ENCODE measurements at regions not wholly inside any gene's neighbourhood (a gene's known extent, or its start where the extent isn't known, plus 50 kb on each side); places are given as distances from the start of the nearest gene placed in this dataset.

DNA sequence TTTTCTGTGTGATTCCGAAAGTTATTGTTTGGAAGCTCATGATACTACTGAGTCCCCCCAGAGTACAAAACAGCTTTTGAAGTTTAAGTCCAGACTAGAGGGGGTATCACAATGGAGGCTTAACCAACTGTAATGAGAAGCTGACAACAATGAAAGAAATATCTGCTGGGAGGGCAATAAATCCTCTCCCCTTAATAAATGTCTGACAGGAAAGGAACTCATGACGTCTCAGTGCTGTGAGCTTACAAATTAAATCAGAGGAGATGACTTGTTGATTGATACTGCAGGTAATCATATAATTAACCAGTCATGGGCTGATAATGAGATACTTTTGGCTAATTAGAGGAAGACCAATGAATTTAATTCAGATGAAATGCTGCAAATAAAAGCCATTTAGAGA is 102.6 kb upstream of the WDR11 start:
- H2BK120ac ChIP-seq (ENCODE audit: low read depth, low read length) = no peak overlapping the region
- no peak overlapping the region for H3K4ac ChIP-seq (ENCODE audit: low read length)
- no peak overlapping the region for H2BK12ac ChIP-seq (ENCODE audit: low read length)
- no peak overlapping the region for H4K8ac ChIP-seq (ENCODE audit: low read depth, low read length)
- no peak overlapping the region for H2BK15ac ChIP-seq (ENCODE audit: low read length)
- no peaks in the 10 kb centered on the region for H3K79me1 ChIP-seq (ENCODE audit: low read depth, low read length)
- no peaks in the 10 kb centered on the region for H3K36me3 ChIP-seq (replicated peaks in 1 of 2; ENCODE audit: control insufficient read depth in 2 of 2, insufficient read depth in 2 of 2, low read length in 2 of 2)
- no peak overlapping the region for H2AFZ ChIP-seq (ENCODE audit: low read length)
- H3K27me3 ChIP-seq (ENCODE audit: control insufficient read depth in 3 of 3, insufficient read depth in 3 of 3, low read depth in 1 of 3, low read length in 3 of 3) = peaks cover 0 to 13% (median 0%) of the 10 kb centered on the region in 3 experiments
- H4K91ac ChIP-seq (ENCODE audit: low read depth, low read length, poor library complexity) = no peak overlapping the region
- no peak for DNase-seq (ENCODE audit: low spot score)
- no peak overlapping the region for H2AK5ac ChIP-seq (ENCODE audit: low read depth, low read length)
- no peak overlapping the region for H3K14ac ChIP-seq (ENCODE audit: low read length)
- WGBS, 2 donors (ENCODE audit: extremely low coverage in 2 of 2, insufficient read length in 2 of 2, insufficient replicate concordance in 1 of 2) = no CpG with 5 or more reads among the region's 2 CpGs
- no peaks in the 10 kb centered on the region for H3K9me3 ChIP-seq (replicated peaks in 1 of 2; ENCODE audit: control insufficient read depth in 2 of 2, insufficient read depth in 1 of 2, low read depth in 1 of 2, low read length in 2 of 2)
- H3K4me1 ChIP-seq (ENCODE audit: control insufficient read depth in 2 of 2, insufficient read depth in 1 of 2, low read depth in 1 of 2, low read length in 2 of 2) = no peaks in the 10 kb centered on the region
- H2BK5ac ChIP-seq (ENCODE audit: low read length) = no peak overlapping the region
- H3K4me2 ChIP-seq (ENCODE audit: insufficient read depth, low read length, poor library complexity, severe bottlenecking) = no peak overlapping the region
- no peak overlapping the region for H3K18ac ChIP-seq (ENCODE audit: low read length)
- H3K23ac ChIP-seq (ENCODE audit: low read depth, low read length, poor library complexity) = no peak overlapping the region
- H3K4me3 ChIP-seq (ENCODE audit: low read length in 2 of 2) = no peak overlapping the region
- no peak overlapping the region for H3K27ac ChIP-seq (replicated peaks; ENCODE audit: low read length)
- no peak overlapping the region for H3K9ac ChIP-seq (ENCODE audit: low read depth, low read length, poor library complexity)

DNA sequence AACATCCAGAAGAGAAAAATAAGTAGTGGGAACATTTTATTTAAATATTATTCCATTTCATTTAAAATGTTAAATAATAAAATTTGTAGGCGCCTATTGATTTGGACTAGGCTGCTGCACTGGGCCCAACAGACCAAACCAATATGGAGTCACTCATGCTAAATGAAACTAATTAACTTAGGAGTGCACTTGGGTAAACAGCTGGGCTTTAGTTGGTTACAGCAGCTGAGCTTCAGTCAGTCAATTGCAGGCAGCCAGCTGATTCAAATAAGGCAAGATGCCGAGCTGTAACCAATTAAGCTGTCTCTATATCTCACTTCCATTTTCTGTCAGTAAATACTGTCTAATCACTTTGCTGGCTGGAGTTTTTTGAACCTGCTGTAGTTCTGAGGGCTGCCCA is 102.1 kb upstream of the WDR11 start:
- no peak overlapping the region for H3K4me3 ChIP-seq (ENCODE audit: low read length in 2 of 2)
- H3K36me3 ChIP-seq (replicated peaks in 1 of 2; ENCODE audit: control insufficient read depth in 2 of 2, insufficient read depth in 2 of 2, low read length in 2 of 2) = no peaks in the 10 kb centered on the region
- peaks cover 0 to 10% (median 0%) of the 10 kb centered on the region in 3 experiments for H3K27me3 ChIP-seq (ENCODE audit: control insufficient read depth in 3 of 3, insufficient read depth in 3 of 3, low read depth in 1 of 3, low read length in 3 of 3)
- no peaks in the 10 kb centered on the region for H3K4me1 ChIP-seq (ENCODE audit: control insufficient read depth in 2 of 2, insufficient read depth in 1 of 2, low read depth in 1 of 2, low read length in 2 of 2)
- whole genome bisulfite sequencing, 2 donors (ENCODE audit: extremely low coverage in 2 of 2, insufficient read length in 2 of 2, insufficient replicate concordance in 1 of 2) = no CpG with 5 or more reads among the region's 2 CpGs
- H3K79me1 ChIP-seq (ENCODE audit: low read depth, low read length) = no peaks in the 10 kb centered on the region
- no peak overlapping the region for H2BK5ac ChIP-seq (ENCODE audit: low read length)
- no peak overlapping the region for H2AFZ ChIP-seq (ENCODE audit: low read length)
- H3K9ac ChIP-seq (ENCODE audit: low read depth, low read length, poor library complexity) = no peak overlapping the region
- no peak overlapping the region for H4K8ac ChIP-seq (ENCODE audit: low read depth, low read length)
- H3K9me3 ChIP-seq (replicated peaks in 1 of 2; ENCODE audit: control insufficient read depth in 2 of 2, insufficient read depth in 1 of 2, low read depth in 1 of 2, low read length in 2 of 2) = no peaks in the 10 kb centered on the region
- H3K27ac ChIP-seq (replicated peaks; ENCODE audit: low read length) = no peak overlapping the region
- no peak overlapping the region for H3K4ac ChIP-seq (ENCODE audit: low read length)
- H2BK12ac ChIP-seq (ENCODE audit: low read length) = no peak overlapping the region
- no peak overlapping the region for H2BK15ac ChIP-seq (ENCODE audit: low read length)
- H4K91ac ChIP-seq (ENCODE audit: low read depth, low read length, poor library complexity) = no peak overlapping the region
- DNase-seq (ENCODE audit: low spot score) = no peak
- no peak overlapping the region for H3K23ac ChIP-seq (ENCODE audit: low read depth, low read length, poor library complexity)
- H3K14ac ChIP-seq (ENCODE audit: low read length) = no peak overlapping the region
- H2AK5ac ChIP-seq (ENCODE audit: low read depth, low read length) = no peak overlapping the region
- no peak overlapping the region for H3K18ac ChIP-seq (ENCODE audit: low read length)
- H2BK120ac ChIP-seq (ENCODE audit: low read depth, low read length) = no peak overlapping the region
- no peak overlapping the region for H3K4me2 ChIP-seq (ENCODE audit: insufficient read depth, low read length, poor library complexity, severe bottlenecking)

DNA sequence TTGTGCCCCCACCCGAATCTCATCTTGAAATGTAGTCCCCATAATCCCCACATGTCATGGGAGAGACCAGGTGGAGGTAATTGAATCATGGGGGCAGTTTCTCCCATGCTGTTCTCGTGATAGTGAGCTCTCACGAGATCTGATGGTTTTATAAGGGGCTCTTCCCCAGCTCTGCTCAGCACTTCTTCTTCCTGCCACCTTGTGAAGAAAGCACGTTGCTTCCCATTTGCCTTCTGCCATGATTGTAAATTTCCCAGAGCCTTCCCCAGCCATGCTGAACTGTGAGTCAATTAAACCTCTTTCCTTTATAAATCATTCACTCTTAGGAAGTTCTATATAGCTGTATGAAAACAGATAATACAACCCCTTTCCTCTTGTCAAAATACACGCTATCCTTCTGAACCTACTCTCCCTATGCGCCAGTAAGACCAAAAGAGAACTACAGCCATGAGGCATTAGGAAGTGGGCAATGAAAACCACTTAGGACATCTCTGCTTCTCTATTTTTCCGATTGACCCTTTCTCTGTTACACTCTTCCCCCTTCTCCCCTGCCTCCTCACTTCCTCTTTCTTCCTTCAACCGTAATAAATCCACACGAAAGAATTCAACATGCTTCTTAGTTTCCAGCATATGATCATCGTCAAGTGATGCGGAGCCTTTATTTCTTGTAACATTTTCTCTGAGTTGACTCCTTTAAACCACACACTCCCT is 101.2 kb upstream of the WDR11 start:
- WGBS, 2 donors (ENCODE audit: extremely low coverage in 2 of 2, insufficient read length in 2 of 2, insufficient replicate concordance in 1 of 2) = 100% methylated on average over 2 of the region's 11 CpGs; no CpG with 5 or more reads in 1 of the 2 donors
- H4K91ac ChIP-seq (ENCODE audit: low read depth, low read length, poor library complexity) = no peak overlapping the region
- no peak overlapping the region for H2BK120ac ChIP-seq (ENCODE audit: low read depth, low read length)
- H3K9ac ChIP-seq (ENCODE audit: low read depth, low read length, poor library complexity) = no peak overlapping the region
- H2BK5ac ChIP-seq (ENCODE audit: low read length) = no peak overlapping the region
- peaks cover 0 to 10% (median 0%) of the 10 kb centered on the region in 3 experiments for H3K27me3 ChIP-seq (ENCODE audit: control insufficient read depth in 3 of 3, insufficient read depth in 3 of 3, low read depth in 1 of 3, low read length in 3 of 3)
- H2AK5ac ChIP-seq (ENCODE audit: low read depth, low read length) = no peak overlapping the region
- DNase-seq (ENCODE audit: low spot score) = no peak
- no peak overlapping the region for H3K18ac ChIP-seq (ENCODE audit: low read length)
- no peaks in the 10 kb centered on the region for H3K9me3 ChIP-seq (replicated peaks in 1 of 2; ENCODE audit: control insufficient read depth in 2 of 2, insufficient read depth in 1 of 2, low read depth in 1 of 2, low read length in 2 of 2)
- H3K23ac ChIP-seq (ENCODE audit: low read depth, low read length, poor library complexity) = no peak overlapping the region
- H3K4me3 ChIP-seq (ENCODE audit: low read length in 2 of 2) = no peak overlapping the region
- H3K14ac ChIP-seq (ENCODE audit: low read length) = no peak overlapping the region
- no peak overlapping the region for H2BK12ac ChIP-seq (ENCODE audit: low read length)
- H3K36me3 ChIP-seq (replicated peaks in 1 of 2; ENCODE audit: control insufficient read depth in 2 of 2, insufficient read depth in 2 of 2, low read length in 2 of 2) = no peaks in the 10 kb centered on the region
- no peak overlapping the region for H2BK15ac ChIP-seq (ENCODE audit: low read length)
- no peak overlapping the region for H3K4me2 ChIP-seq (ENCODE audit: insufficient read depth, low read length, poor library complexity, severe bottlenecking)
- H2AFZ ChIP-seq (ENCODE audit: low read length) = no peak overlapping the region
- H3K27ac ChIP-seq (replicated peaks; ENCODE audit: low read length) = no peak overlapping the region
- H3K79me1 ChIP-seq (ENCODE audit: low read depth, low read length) = no peaks in the 10 kb centered on the region
- H3K4me1 ChIP-seq (ENCODE audit: control insufficient read depth in 2 of 2, insufficient read depth in 1 of 2, low read depth in 1 of 2, low read length in 2 of 2) = no peaks in the 10 kb centered on the region
- no peak overlapping the region for H3K4ac ChIP-seq (ENCODE audit: low read length)
- no peak overlapping the region for H4K8ac ChIP-seq (ENCODE audit: low read depth, low read length)

DNA sequence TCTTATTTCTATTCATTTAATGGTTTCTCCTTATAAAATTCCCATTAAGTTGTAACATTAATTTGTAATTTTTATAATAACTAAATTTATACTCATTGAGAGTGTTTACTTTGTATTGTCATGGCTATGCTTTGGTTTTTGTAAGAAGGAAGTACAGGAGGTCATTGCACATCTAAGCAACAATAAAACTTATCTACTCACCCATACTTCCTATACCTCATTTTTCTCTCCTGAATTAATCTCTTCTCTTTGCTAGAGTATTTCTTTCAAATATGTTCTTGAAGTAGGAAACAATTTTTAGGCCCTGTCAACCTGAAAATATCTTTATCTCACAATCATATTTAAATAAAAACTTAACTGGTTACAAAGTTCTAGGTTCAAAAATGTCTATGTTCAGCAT is 95.4 kb upstream of the WDR11 start:
- Histone ChIP-seq H3K4me3 (ENCODE audit: low read length in 2 of 2) (no peak overlapping the region), H3K27me3 (ENCODE audit: control insufficient read depth in 3 of 3, insufficient read depth in 3 of 3, low read depth in 1 of 3, low read length in 3 of 3) (peaks cover 0 to 8% (median 0%) of the 10 kb centered on the region in 3 experiments), H2BK12ac (ENCODE audit: low read length) (no peak overlapping the region), H3K4me1 (ENCODE audit: control insufficient read depth in 2 of 2, insufficient read depth in 1 of 2, low read depth in 1 of 2, low read length in 2 of 2) (no peaks in the 10 kb centered on the region), H2AFZ (ENCODE audit: low read length) (no peak overlapping the region), H3K4ac (ENCODE audit: low read length) (no peak overlapping the region), H4K91ac (ENCODE audit: low read depth, low read length, poor library complexity) (no peak overlapping the region), H3K4me2 (ENCODE audit: insufficient read depth, low read length, poor library complexity, severe bottlenecking) (no peak overlapping the region), H2AK5ac (ENCODE audit: low read depth, low read length) (no peak overlapping the region), H3K18ac (ENCODE audit: low read length) (no peak overlapping the region), H3K79me1 (ENCODE audit: low read depth, low read length) (no peaks in the 10 kb centered on the region), H2BK15ac (ENCODE audit: low read length) (no peak overlapping the region), H3K27ac (replicated peaks; ENCODE audit: low read length) (no peak overlapping the region), H4K8ac (ENCODE audit: low read depth, low read length) (no peak overlapping the region), H2BK120ac (ENCODE audit: low read depth, low read length) (no peak overlapping the region), H2BK5ac (ENCODE audit: low read length) (no peak overlapping the region), H3K9me3 (replicated peaks in 1 of 2; ENCODE audit: control insufficient read depth in 2 of 2, insufficient read depth in 1 of 2, low read depth in 1 of 2, low read length in 2 of 2) (no peaks in the 10 kb centered on the region), H3K23ac (ENCODE audit: low read depth, low read length, poor library complexity) (no peak overlapping the region), H3K9ac (ENCODE audit: low read depth, low read length, poor library complexity) (no peak overlapping the region), H3K36me3 (replicated peaks in 1 of 2; ENCODE audit: control insufficient read depth in 2 of 2, insufficient read depth in 2 of 2, low read length in 2 of 2) (no peaks in the 10 kb centered on the region), H3K14ac (ENCODE audit: low read length) (no peak overlapping the region)
- no peak for DNase-seq (ENCODE audit: low spot score)
